LNCaP clone FGC (cell line): ENCODE measurements at regions not wholly inside any gene's neighbourhood (a gene's known extent, or its start where the extent isn't known, plus 50 kb on each side); places are given as distances from the start of the nearest gene placed in this dataset.

Experiments
- DNase-seq: peaks from one replicate; pipeline ENCODE4 v3.0.0-alpha.2; 2011; ENCODE audit warnings: low read depth
- H3K4me3 ChIP-seq: 2 replicates; pipeline ENCODE4 v1.5.1; 2011; ENCODE audit warnings: mild to moderate bottlenecking, low read depth, low read length, control low read depth
- CTCF ChIP-seq: IDR thresholded peaks from 2 replicates; pipeline ENCODE4 v1.5.1; 2012; ENCODE audit warnings: mild to moderate bottlenecking; ENCODE audit not compliant: control insufficient read depth, insufficient read depth; ENCODE audit errors: extremely low read depth

DNA sequence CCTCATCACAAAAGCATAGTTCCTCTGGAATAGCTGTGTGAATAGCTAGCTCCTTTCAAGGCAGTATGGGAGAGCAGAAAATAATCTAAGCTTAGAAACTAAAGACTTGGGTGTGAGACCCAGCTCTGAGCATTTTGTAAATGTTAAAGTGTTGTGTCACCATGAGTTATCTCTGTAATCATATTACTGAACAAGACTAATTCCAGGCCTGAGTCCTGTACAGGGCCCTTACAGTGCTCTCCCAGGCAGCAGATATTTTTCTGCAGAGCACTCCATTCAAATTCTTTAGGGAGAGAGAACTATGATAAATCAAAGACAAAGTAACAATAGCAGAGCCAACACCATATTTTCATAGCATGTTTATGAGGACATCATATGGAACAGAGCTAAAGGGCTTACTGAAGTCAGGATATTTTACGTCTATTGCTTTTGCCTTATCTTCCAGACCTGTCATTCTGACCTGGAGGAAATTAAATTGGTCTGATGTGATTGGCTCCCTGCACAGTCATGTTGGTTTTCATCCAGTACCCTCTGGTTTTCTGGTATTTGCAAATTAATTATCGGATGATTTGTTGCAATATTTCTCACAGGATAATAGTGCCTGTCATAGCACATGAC lies 172.6 kb upstream of the PPP2R3A start:
- no peak overlapping the region for H3K4me3 ChIP-seq
- DNase-seq = no peak
- no peak for TF ChIP-seq CTCF

- no peak overlapping the region for H3K4me3 ChIP-seq
- DNase-seq = no peak
- TF ChIP-seq CTCF = no peak
Measured at GRCh38 chr3:135800071-135800549, 165.4 kb upstream of the PPP2R3A start.

DNA sequence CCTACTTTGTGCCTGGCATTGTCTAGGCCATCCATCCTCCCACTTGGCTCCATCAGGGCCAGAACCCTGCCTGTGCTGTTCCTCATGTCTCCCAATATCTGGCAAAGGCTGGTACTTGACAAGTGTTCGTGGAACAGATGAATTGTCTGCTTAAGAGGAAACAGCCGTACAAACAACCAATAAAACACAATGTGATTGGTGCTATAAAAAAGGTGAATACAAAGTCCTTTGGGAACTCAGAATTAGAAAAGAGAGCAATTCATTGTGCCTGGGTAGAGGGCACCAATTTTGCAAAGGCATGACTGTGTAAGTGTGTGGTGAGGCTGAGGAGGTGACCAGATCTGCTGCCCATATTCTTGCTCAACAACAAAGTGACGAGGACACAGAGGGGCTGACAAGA lies 164.5 kb upstream of the PPP2R3A start:
- DNase-seq = no peak
- no peak for TF ChIP-seq CTCF
- no peak overlapping the region for H3K4me3 ChIP-seq

DNA sequence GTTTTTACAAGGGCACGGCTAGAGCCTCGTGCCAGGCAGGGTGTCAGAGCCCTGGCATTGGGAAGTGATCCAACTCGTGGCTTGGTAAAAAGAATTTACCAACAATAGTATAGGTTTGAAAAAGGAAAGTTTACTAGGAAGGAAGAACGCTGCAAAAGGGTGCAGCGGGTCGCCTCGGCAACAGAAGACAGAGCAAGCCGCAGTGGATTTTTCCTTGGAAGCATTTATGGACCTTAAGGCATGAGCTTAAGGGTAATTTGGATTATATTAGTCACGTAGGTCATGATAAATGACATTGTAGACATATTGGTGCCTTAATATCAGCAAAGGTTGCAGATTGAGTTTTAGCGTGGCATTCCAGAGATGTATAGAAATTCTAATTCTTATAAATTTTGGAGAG lies 163.4 kb upstream of the PPP2R3A start:
- no peak overlapping the region for H3K4me3 ChIP-seq
- no peak for DNase-seq
- no peak for TF ChIP-seq CTCF

- no peak overlapping the region for H3K4me3 ChIP-seq
- DNase-seq = no peak
- no peak for TF ChIP-seq CTCF
Measured at GRCh38 chr3:135803028-135803692, 162.4 kb upstream of the PPP2R3A start.

GRCh38 chr3:135805752-135806151 lies 159.8 kb upstream of the PPP2R3A start:
- H3K4me3 ChIP-seq = no peak overlapping the region
- no peak for TF ChIP-seq CTCF
- no peak for DNase-seq

DNA sequence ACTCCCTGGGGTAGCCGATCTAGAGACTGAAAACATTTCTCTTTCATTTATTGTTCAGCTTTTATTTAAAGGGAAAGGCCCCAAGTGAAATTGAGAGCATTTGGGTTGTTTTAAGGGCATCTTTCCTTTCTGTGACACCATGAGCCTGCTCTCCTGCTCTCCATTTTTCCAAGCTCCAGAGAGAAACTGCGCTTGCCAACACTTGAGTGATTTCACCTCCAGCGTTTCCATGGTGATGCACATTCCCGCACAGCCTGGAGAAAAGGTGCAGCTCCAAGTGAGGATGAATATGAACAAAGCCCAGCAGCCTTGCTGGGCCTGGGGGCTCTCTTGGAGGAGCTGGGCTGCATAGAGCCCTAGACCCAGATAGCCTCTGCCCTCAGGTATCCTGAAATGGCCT lies 159.2 kb upstream of the PPP2R3A start:
- no peak for TF ChIP-seq CTCF
- H3K4me3 ChIP-seq = no peak overlapping the region
- DNase-seq = no peak
